MM.1S (cell line): ENCODE measurements at regions not wholly inside any gene's neighbourhood (a gene's known extent, or its start where the extent isn't known, plus 50 kb on each side); places are given as distances from the start of the nearest gene placed in this dataset.

Experiments used
- DNase-seq: peaks from one replicate; pipeline ENCODE4 v3.0.0-alpha.2; 2015
- H2AFZ ChIP-seq: fragments of 300-600 bp; sonication (generic); 2 replicates; pipeline ENCODE4 v1.6.0; 2016; ENCODE audit warnings: antibody characterized with exemption, low read length
- H3F3A ChIP-seq: fragments of 300-600 bp; sonication (generic); 2 replicates; pipeline ENCODE4 v1.6.1; 2016; ENCODE audit warnings: mild to moderate bottlenecking, antibody characterized with exemption, low read length, moderate library complexity, mixed read lengths; ENCODE audit not compliant: insufficient read depth
- H3K27ac ChIP-seq: fragments of 300-600 bp; sonication (generic); 2 replicates; pipeline ENCODE4 v1.5.1; 2016; ENCODE audit warnings: mild to moderate bottlenecking, low read length
- H3K27me3 ChIP-seq: fragments of 300-600 bp; sonication (generic); replicated peaks from 2 replicates; pipeline ENCODE4 v1.6.0; 2016; ENCODE audit warnings: low read length; ENCODE audit not compliant: insufficient read depth
- H3K36me3 ChIP-seq: fragments of 300-600 bp; sonication (generic); replicated peaks from 2 replicates; pipeline ENCODE4 v1.6.1; 2016; ENCODE audit warnings: mild to moderate bottlenecking, low read length, mixed read lengths; ENCODE audit not compliant: insufficient read depth
- H3K4me1 ChIP-seq: fragments of 300-600 bp; sonication (generic); 2 replicates; pipeline ENCODE4 v1.6.1; 2016; ENCODE audit warnings: low read length, mixed read lengths
- H3K4me2 ChIP-seq: fragments of 300-600 bp; sonication (generic); 2 replicates; pipeline ENCODE4 v1.6.0; 2016; ENCODE audit warnings: low read depth, low read length
- H3K4me3 ChIP-seq: fragments of 300-600 bp; sonication (generic); 2 replicates; pipeline ENCODE4 v1.5.1; 2016; ENCODE audit warnings: low read length, mixed read lengths
- H3K79me2 ChIP-seq: fragments of 300-600 bp; sonication (generic); 2 replicates; pipeline ENCODE4 v1.6.1; 2016; ENCODE audit warnings: mixed run types, low read length, mixed read lengths
- H3K9ac ChIP-seq: fragments of 300-600 bp; sonication (generic); 2 replicates; pipeline ENCODE4 v1.6.1; 2016; ENCODE audit warnings: low read length, mixed read lengths
- H3K9me2 ChIP-seq: fragments of 300-600 bp; sonication (generic); replicated peaks from 2 replicates; pipeline ENCODE4 v1.6.1; 2016; ENCODE audit warnings: mild to moderate bottlenecking, low read length, mixed read lengths; ENCODE audit not compliant: insufficient read depth
- H3K9me3 ChIP-seq: fragments of 300-600 bp; sonication (generic); replicated peaks from 2 replicates; pipeline ENCODE4 v1.6.1; 2016; ENCODE audit warnings: mild to moderate bottlenecking, low read length, mixed read lengths; ENCODE audit not compliant: insufficient read depth
- H4K20me1 ChIP-seq: fragments of 300-600 bp; sonication (generic); 2 replicates; pipeline ENCODE4 v1.6.1; 2016; ENCODE audit warnings: mild to moderate bottlenecking, low read length, moderate library complexity, mixed read lengths; ENCODE audit not compliant: insufficient read depth
- CTCF ChIP-seq: fragments of 300-600 bp; sonication (generic); IDR thresholded peaks from 2 replicates; pipeline ENCODE4 v1.5.1; 2016; ENCODE audit warnings: antibody characterized with exemption, low read length, mixed read lengths
- EZH2 ChIP-seq: fragments of 300-600 bp; sonication (generic); optimal IDR thresholded peaks from 2 replicates; pipeline ENCODE3; 2017; ENCODE audit warnings: low read depth, mild to moderate bottlenecking, antibody characterized with exemption, low read length, mixed read lengths
- EZH2phosphoT487 ChIP-seq: fragments of 300-600 bp; sonication (generic); IDR thresholded peaks from 2 replicates; pipeline ENCODE4 v1.6.1; 2018; ENCODE audit warnings: antibody characterized with exemption, low read length

GRCh38 chr2:136434251-136434715 is 316.3 kb upstream of the CXCR4 start:
- Histone ChIP-seq H3K4me2 (no peak overlapping the region), H3K4me1 (no peaks in the 10 kb centered on the region), H4K20me1 (no peaks in the 10 kb centered on the region), H3K9me3 (no peaks in the 10 kb centered on the region), H3K9ac (no peak overlapping the region), H3K79me2 (no peaks in the 10 kb centered on the region), H3K27ac (no peak overlapping the region), H3K36me3 (no peaks in the 10 kb centered on the region), H3K4me3 (no peak overlapping the region), H3F3A (no peaks in the 10 kb centered on the region), H3K9me2 (no peaks in the 10 kb centered on the region), H3K27me3 (no peaks in the 10 kb centered on the region), H2AFZ (no peak overlapping the region)
- TF ChIP-seq CTCF (no peak), EZH2phosphoT487 (no peak), EZH2 (no peak)
- DNase-seq, result no peak

GRCh38 chr2:136433261-136433660 is 315.3 kb upstream of the CXCR4 start:
- H3K4me1 ChIP-seq, result no peaks in the 10 kb centered on the region
- H3K79me2 ChIP-seq, result no peaks in the 10 kb centered on the region
- no peak overlapping the region for H3K27ac ChIP-seq
- no peaks in the 10 kb centered on the region for H4K20me1 ChIP-seq
- H2AFZ ChIP-seq, result no peak overlapping the region
- H3F3A ChIP-seq, result no peaks in the 10 kb centered on the region
- H3K9me3 ChIP-seq, result no peaks in the 10 kb centered on the region
- no peak overlapping the region for H3K4me3 ChIP-seq
- TF ChIP-seq EZH2 (no peak), EZH2phosphoT487 (no peak), CTCF (no peak)
- no peaks in the 10 kb centered on the region for H3K9me2 ChIP-seq
- H3K27me3 ChIP-seq, result no peaks in the 10 kb centered on the region
- DNase-seq, result no peak
- H3K4me2 ChIP-seq, result no peak overlapping the region
- H3K9ac ChIP-seq, result no peak overlapping the region
- H3K36me3 ChIP-seq, result no peaks in the 10 kb centered on the region

- Histone ChIP-seq H4K20me1 (no peaks in the 10 kb centered on the region), H3K79me2 (no peaks in the 10 kb centered on the region), H3K4me1 (peaks cover 6% of the 10 kb centered on the region; the same call in 1 of the 2 replicates), H3F3A (no peaks in the 10 kb centered on the region), H3K27ac (no peak overlapping the region), H3K27me3 (0 out of 2 replicates have a peak, but pooled peaks cover 3% of the 10 kb centered on the region), H3K9me3 (no peaks in the 10 kb centered on the region), H3K36me3 (no peaks in the 10 kb centered on the region), H3K9ac (no peak overlapping the region), H3K9me2 (no peaks in the 10 kb centered on the region), H3K4me2 (peak overlapping the region; percentile 69; the same call in 1 of the 2 replicates), H2AFZ (peak overlapping the region; percentile 89; the same call in 1 of the 2 replicates), H3K4me3 (0 out of 2 replicates have a peak overlapping the region, but pooled peaks have one; percentile 68)
- no peak for TF ChIP-seq EZH2
- no peak for TF ChIP-seq CTCF
- TF ChIP-seq EZH2phosphoT487, result no peak
- no peak for DNase-seq
Observed at GRCh38 chr2:136424112-136424511, 306.2 kb upstream of the CXCR4 start.
